ENCODE measurements at regions not wholly inside any gene's neighbourhood (a gene's known extent, or its start where the extent isn't known, plus 50 kb on each side); places are given as distances from the start of the nearest gene placed in this dataset.
A peak's percentile ranks its signal among the peaks of the same experiment; 100 is the strongest.
"Not testable (repeated sequence)": the region's sequence is repeated elsewhere in the genome, so short reads cannot be mapped to it uniquely, and the experiment has no call there.

DNA sequence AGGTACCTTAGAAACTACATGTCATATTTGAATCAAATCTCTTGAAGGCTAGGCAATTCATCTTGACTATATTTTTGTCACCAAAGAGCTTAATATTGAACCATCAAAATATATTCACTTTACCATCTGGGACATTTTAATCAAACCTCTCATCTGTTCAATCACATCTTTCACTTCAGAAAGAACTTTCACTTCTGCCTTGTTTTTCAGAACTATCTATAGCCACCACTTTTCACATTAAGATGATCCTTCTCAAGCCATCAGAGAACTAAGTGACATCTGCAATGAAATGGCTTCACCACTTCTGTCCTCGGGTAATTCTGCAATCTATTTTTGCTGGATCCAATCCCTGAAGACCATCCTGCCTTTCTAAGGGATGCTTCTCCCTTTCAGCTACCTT is 57.8 kb downstream of the OR2B2 start:
- no peak for DNase-seq

DNA sequence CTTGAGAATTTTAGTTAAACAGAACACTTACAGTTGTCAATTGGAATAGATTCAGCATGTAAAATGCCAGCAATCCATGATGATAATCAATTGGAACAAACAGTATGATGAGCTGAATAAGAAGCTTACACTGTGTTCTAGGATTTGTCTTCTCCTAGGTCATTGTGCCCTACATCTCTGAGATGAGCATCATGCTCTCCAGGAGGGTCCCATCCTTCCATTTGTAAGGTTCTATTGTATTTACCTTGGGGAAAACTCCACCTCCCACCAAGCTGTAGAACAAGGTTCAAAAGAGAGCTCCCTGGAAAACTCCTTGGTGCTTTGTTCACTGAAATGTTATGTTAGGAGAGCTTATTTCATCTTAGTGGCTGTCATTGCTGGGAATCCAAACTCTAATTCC is 60.8 kb downstream of the OR2B2 start:
- no peak for DNase-seq

DNA sequence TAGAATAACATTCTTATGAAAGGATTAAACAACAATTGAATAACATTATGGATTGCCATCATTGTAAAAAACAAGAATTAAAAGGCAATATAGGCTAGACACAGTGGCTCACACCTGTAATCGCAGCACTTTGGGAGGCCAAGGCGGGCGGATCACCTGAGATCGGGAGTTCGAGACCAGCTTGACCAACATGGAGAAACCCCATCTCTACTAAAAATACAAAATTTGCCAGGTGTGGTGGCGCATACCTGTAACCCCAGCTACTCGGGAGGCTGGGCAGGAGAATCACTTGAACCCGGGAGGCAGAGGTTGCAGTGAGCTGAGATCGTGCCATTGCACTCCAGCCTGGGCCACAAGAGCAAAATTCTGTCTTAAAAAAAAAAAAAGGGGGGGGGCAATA is 63.2 kb downstream of the OR2B2 start:
- DNase-seq: not testable (repeated sequence)

DNA sequence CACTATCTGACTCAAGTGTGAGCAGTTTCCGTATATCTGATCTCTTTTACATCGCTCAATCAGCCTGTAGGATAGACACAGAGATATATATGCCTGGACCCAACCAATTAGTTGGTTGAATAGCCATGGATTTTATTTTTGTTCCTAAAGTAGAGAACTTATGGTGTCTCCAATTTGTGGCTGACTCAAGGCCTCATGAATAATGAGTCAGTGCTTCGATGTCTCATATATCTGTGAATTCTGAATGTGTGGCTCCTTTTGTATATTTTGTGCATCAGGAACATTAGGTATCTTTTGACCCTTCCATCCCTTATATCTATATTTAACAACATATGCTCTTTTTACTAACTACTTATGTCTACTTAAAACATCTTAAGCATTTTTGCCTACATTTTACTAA is 64.5 kb downstream of the OR2B2 start:
- no peak for DNase-seq

DNA sequence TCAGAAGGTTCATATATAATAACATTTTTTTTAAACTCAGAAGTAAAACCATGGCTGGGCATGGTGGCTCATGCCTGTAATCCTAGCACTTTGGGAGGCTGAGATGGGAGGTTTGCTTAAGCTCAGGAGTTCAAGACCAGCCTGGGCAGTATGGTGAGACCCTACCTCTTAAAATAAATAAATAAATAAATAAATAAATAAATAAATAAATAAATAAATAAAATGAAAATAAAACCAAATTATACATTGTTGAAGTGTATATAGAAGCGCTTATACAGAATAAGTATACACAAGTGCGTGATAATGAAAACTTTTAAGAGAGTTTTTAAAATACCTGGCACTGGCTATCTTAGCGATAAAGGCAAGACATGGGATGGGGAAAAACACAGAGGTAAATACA is 71.6 kb downstream of the OR2B2 start:
- no peak for DNase-seq

DNA sequence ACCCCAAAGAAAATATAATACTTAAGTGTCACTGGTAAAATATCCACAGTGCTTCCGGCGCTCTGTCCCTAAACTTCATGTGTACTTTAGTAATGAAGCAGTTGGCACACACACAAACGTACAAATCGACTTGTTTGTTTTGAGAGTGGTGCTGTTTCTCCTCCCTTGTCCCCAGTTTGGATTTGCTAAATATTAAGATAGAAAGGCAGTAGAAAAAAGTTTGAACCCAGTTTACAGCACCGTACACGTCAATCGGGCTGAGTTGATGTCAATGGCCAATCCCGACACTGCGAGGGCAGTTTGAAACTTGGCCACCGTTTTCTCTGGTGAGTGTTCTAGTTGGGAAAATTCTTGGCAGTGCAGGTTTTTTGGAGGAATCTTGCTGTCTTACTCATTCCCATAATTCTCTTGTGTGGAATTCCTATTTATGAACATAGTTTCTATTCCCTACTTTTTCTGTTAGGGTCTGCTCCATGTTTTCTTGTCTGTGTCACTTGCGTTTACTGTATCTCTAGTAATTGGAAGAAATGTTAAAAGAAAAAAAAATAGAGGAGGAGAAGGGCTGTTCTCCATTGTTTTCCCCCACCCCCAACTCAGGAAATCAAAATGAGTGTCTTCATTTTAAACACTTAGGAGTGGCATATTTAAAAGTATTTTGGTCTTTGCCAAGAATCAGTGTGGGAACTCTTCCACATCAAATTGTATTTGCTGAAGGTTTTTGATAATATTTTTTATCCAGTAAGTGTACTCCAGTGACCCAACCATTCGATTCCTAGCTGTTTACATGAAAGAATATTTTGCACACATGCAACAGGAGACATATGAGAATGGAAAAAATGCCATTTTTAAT is 72.3 kb downstream of the OR2B2 start:
- no peak for DNase-seq

DNA sequence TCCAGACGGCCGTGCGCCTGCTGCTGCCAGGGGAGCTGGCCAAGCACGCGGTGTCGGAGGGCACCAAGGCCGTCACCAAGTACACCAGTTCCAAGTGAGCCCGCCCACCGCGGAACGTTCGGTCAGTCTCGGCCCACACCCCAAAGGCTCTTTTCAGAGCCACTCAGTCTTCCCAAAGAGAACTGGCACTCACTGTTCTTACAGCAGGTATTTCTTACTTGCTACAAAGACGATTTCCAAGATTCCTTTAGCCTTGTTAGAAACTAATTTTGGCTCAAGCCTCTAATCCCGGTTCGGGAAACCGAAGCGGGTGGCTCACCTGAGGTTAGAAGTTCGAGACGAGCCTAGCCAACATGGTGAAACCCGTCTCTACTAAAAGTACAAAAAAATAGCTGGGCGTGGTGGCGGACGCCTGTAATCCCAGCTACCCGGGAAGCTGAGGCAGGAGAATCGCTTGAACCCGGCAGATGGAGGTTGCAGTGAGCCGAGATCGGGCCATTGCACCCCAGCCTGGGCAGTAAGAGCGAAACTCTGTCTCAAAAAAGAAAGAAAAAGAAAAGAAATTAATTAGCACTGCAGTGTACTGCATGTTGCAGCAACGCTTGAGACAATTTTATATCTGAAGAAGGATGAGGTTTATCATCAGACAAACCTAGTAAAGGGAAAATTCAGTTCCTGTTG is 73.1 kb downstream of the OR2B2 start:
- DNase-seq: no peak

DNA sequence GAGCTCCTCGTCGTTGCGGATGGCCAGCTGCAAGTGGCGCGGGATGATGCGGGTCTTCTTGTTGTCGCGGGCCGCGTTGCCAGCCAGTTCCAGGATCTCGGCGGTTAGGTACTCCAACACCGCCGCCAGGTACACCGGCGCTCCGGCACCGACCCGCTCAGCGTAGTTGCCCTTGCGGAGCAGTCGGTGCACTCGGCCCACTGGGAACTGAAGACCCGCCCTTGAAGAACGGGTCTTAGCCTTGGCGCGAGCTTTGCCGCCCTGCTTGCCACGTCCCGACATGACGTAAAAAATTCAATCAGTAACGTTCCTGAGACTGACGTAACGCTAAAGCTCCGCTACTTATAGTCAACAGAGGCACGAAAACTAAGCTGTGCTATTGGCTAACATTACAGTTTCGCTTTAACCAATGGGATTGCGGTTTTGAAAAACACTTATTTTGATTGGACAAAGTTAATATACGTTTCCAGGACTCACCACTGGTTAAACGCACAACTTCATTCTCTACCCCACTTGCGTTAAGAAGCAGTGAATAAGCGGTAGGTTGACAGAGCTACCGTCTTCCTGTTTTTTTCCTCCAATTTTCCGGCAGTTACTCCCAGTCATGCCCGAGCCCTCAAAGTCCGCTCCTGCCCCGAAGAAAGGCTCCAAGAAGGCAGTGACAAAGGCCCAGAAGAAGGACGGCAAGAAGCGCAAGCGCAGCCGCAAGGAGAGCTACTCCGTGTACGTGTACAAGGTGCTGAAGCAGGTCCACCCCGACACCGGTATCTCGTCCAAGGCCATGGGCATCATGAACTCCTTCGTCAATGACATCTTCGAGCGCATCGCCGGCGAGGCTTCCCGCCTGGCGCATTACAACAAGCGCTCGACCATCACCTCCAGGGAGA is 73.9 kb downstream of the OR2B2 start:
- peak; percentile 94 for DNase-seq

DNA sequence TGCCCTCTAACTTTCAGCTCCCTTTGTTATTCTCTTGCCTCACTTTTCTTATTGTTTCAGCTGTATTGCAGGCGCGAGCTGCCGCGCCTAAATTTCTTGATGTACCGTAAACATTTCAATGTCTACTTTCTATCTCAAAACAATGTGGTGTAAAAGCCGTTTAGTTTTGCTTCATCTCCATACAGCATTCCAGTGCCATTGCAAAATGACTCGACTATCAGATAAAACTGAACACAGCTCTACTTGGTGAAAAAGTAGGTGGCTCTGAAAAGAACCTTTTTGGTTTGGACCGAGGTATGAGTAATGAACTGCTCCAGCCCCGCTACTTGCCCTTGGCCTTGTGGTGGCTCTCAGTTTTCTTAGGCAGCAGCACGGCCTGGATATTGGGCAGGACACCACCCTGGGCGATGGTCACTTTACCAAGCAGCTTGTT is 74.6 kb downstream of the OR2B2 start:
- no peak for DNase-seq

DNA sequence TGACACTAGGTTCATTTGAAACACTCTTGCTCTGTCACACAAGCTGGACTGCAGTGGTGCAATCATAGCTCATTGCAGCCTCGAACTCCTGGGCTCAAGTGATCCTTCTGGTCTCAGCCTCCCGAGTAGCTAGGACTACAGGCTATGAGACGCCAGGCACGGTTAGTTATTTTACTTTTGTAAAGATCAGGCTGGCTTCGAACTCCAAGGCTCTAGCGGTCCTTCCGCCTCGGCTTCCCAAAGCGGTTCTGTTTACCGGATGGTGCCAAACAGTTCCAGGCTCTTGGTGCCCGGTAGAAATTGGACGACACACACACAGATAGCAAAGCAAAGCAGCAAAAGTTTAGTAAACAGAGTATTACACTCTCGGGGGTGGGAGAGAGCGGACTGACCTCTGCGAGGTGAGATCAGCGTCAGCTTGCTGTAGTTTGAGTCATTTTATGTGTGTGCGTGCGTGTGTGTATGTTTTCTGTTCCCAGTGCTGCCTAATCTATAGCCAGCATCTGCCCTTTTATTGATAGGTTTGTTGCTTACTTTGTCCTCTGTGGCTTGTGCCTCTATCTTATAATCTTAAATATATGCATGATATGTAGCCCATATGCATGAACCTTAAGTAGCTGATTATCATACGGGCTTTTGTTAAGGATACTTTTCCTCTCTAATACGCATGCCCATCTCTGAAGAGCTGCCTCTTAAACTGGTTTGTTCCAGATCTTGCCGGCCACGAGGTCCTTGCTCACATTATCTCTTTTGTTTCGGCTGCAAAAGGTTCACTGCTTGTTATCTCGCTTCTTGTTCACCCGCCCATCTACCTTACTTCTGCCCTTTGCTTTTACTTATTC is 75.2 kb downstream of the OR2B2 start:
- peak; percentile 41 for DNase-seq

DNA sequence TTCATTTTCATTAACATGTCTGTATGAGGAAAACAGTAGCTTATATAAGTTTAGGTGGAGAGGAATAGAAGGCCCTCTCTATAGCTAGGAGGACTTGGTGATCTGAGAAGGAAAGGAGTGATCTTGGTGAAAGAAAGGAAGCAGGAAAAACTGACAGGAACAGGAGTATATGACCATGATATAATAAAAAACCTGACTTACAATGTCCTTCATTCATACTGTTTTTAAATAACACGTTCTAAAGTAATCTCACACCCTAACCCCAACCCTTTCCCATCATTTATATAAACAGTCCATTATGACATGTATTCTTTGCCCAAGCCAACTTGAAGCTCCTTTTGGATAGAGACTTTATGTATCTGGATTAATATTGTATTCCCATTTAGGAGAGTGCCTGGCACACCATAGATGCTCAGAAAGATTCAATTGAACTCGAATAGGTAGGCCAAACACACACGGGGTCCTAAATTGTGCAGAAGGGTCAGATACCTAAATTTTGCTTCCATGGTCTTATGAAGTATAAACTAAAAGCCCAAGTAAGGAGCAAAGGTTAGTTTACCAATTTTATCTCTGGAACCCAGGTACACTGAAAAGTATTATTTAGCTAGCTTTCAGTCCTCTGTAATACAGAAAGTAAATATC is 75.9 kb downstream of the OR2B2 start:
- no peak for DNase-seq

DNA sequence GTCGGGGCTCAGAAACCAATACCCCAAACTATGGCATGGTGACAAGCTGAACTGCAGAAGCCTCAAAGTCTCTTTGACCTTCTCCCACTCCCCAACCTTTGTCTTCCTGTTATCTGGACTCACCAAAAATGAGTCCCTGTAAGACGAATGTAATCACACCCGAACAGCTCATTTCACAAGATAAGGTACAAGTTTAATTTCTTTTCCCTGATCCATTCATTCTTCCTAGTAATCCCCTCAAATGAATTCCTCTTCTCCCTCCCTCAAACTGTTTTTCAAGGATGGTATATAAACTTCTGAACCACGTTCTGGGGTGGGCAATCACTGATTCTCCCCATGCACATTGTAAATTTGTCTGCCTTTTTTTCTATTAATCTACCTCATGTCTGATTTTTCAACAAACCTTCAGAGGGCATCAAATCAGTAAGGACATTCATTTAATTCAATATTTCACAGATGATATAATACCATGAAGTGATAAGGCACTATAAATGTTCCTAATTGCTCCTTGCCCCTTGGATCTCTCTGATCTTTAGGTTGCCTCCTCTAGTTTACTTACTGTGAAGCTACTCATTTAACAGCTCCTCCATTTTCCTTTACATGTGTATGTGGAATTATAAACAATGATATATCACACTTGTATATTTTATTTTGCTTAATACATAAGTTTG is 77.2 kb downstream of the OR2B2 start:
- no peak for DNase-seq

DNA sequence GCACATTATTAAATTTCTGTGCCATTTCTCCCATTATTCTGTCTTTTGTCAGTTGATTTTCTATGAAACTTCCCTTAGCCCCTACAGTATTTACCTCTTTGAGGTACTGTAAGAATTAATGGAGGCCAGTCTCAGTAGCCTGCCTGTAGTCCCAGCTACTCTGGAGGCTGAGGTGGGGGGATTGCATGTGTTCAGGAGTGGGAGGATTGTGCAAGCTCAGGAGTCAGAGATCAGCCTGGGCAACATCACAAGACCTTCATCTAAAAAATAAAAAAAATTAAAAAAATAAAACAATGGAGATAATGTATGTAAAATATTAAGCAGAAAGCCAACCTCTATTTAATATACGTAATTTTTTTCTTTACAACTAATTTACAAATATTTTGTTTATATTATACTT is 77.8 kb downstream of the OR2B2 start:
- DNase-seq: no peak

DNA sequence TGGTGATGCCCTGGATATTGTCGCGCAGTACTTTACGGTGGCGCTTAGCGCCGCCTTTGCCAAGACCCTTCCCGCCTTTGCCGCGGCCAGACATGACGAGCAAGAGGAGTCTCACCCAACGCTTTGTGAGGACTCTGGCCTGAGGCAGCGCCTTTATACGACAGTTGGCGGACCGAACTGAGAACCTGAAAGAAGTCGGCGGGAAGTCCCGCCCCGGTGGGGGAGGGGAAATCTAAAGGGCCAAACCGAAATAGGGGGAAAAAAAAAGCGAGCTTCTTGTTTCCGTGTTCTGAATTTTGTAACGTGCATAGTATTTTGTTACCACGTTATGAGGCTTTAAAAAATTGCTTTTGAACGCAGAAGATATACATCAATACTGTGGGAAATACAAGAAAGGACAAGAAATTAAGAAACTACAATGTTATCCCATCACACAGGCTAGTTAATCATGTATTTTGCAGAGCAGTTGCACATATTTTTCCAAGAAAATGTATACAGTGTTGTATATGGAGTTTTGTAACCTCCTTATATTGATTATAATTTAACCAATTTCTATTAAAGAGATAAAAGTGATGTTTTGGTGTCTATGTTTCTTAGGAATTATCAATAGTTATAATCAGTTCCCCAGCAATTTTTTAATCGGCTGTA is 80.6 kb downstream of the OR2B2 start:
- peak; percentile 59 for DNase-seq

DNA sequence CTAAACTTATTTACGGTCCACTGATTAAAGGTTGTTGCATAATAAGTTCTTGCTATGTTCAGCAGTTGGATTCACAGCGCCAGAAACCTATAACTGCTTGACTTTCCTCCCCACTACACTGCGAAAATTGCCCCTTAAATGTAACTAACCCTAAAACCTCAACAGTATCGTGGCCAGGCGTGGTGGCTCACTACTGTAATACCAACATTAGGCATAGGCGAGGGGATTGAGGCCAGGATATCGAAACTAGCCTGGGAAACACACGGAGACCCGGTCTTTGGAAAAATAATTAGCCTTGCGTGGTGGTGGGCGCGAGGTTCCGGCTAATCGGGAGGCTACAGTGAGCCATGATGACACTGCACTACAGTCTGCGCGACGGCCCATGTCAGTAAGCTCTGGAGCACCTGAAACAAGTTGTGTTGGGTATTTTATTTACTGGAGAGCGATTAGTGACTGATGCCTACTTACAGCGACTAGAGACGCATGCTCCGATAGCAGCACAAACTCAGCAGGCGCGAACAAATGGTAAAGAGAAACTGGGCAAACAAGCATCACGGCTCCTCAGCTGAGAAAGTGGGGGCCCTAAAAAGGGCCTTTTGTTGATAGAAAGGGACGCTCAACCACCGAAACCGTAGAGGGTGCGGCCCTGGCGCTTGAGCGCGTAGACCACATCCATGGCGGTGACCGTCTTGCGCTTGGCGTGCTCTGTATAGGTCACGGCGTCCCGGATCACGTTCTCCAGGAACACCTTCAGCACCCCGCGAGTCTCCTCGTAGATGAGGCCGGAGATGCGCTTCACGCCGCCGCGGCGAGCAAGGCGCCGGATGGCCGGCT is 81.4 kb downstream of the OR2B2 start:
- DNase-seq: not testable (repeated sequence)

DNA sequence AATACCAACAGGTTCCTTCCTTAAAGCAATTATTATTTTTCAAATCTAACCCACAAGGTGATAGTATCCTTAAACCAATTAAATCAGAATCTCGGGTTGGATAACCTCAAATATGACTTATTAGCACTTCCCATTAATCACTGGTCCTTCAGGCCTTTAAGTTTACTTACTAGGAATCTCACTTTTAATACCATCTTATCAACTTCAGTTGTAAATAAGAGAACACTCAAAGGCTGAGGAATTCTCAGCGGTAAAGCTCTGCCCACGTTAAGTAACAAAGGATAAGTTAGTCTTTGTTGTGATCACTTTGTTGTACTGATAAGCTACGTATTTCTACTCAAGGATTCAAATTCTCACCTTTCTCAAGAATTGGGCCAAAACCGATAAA is 82.0 kb downstream of the OR2B2 start:
- no peak for DNase-seq

DNA sequence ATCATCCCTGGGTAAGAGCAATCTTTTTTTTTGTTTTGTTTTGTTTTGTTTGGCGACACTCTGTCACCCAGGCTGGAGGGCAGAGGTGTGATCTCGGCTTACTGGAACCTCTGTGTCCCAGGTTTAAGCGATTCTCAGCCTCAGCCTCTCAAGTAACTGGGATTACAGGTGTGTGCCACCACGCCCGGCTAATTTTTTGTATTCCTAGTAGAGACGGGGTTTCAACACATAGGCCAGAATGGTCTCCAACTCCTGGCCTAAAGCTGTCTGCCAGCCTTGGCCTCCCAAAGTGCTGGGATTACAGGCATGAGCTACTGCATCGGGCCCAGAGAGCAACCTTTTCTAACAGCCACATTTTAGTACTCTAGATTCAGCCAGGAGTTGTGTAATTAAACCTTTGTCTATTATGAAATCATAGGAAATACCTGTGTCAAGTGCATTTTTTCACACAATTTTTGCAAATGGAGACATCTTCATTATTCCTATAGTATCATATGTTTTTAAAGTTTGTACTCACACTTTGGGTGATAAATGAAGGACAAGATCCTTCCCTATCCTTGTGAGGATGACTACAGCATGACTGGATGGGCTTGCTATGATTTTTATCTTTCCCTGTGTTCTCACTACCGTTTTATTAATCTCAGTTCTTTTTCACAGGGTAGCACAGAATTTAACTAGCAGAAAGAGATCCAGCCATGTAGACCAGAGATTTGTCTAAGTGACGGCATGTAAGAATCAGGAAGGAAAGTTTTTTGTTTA is 82.6 kb downstream of the OR2B2 start:
- DNase-seq: no peak

DNA sequence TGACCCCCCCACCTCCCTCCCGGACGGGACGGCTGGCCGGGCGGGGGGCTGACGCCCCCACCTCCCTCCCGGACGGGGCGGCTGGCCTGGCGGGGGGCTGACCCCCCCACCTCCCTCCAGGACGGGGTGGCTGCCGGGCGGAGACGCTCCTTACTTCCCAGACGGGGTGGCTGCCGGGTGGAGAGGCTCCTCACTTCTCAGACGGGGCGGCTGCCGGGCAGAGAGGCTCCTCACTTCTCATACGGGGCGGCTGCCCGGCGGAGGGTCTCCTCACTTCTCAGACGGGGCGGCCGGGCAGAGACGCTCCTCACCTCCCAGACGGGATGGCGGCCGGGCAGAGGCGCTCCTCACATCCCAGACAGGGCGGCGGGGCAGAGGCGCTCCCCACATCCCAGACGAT is 84.7 kb downstream of the OR2B2 start:
- DNase-seq: not testable (repeated sequence)

DNA sequence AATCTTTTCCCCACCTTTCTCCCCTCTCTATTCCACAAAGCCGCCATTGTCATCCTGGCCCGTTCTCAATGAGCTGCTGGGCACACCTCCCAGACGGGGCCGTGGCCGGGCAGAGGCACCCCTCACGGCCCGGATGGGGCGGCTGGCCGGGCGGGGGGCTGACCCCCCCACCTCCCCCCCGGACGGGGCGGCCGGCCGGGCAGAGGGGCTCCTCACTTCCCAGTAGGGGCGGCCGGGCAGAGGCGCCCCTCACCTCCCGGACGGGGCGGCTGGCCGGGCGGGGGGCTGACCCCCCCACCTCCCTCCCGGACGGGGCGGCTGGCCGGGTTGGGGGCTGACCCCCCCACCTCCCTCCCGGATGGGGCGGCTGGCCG is 85.6 kb downstream of the OR2B2 start:
- not testable (repeated sequence) for DNase-seq

Data from NCI-H1048 (cell line).